AG09309 (cell line): ENCODE measurements at regions not wholly inside any gene's neighbourhood (a gene's known extent, or its start where the extent isn't known, plus 50 kb on each side); places are given as distances from the start of the nearest gene placed in this dataset.

Experiments used
- DNase-seq: peaks from one replicate; pipeline ENCODE4 v3.0.0-alpha.2; 2010; ENCODE audit warnings: low read depth
- H3K4me3 ChIP-seq: 2 replicates; pipeline ENCODE4 v1.5.1; 2011; ENCODE audit warnings: mild to moderate bottlenecking, low read depth, low read length, moderate library complexity; ENCODE audit not compliant: control insufficient read depth
- TF ChIP-seq, protein P1 (sequence below): IDR thresholded peaks from 2 replicates; pipeline ENCODE4 v1.5.1; 2011; ENCODE audit warnings: mild to moderate bottlenecking, low read depth, low read length, inconsistent platforms; ENCODE audit not compliant: insufficient read depth, control insufficient read depth; ENCODE audit errors: missing control alignments

DNA sequence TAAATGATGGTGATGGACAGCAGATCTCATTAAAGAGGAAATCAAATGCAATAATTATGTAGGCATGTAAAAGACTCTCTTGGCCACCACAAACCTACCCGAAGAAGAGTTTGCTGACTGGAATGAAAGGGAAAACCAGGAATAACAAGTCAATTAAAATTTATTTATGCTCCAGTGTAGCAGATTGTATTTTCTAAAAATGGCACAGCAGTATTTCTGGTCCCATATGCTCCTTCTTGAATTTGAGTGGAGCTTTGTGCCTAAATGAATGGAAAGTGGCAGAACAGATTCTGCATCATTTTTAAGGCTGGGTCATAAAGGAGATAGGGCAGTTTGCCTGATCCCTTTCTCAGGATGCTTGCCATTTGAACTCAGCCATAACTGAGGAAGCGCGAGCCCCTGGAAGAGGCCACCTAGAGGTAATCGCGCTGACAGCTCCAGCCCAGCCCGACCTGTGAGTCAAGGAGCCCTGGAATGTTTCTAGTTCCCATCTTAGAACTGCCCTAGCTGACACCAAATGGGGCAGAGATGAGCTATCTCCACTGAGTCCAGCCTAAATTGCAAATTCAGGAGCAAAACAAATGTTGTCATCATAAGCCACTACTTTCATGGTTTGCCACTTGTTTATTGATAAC, 229.2 kb upstream of the TMTC1 start:
- no peak overlapping the region for H3K4me3 ChIP-seq
- no peak for DNase-seq
- TF ChIP-seq, protein P1, sequence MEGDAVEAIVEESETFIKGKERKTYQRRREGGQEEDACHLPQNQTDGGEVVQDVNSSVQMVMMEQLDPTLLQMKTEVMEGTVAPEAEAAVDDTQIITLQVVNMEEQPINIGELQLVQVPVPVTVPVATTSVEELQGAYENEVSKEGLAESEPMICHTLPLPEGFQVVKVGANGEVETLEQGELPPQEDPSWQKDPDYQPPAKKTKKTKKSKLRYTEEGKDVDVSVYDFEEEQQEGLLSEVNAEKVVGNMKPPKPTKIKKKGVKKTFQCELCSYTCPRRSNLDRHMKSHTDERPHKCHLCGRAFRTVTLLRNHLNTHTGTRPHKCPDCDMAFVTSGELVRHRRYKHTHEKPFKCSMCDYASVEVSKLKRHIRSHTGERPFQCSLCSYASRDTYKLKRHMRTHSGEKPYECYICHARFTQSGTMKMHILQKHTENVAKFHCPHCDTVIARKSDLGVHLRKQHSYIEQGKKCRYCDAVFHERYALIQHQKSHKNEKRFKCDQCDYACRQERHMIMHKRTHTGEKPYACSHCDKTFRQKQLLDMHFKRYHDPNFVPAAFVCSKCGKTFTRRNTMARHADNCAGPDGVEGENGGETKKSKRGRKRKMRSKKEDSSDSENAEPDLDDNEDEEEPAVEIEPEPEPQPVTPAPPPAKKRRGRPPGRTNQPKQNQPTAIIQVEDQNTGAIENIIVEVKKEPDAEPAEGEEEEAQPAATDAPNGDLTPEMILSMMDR = no peak

- no peak for DNase-seq
- H3K4me3 ChIP-seq = no peak overlapping the region
- TF ChIP-seq, protein P1 = no peak
These were observed 226.6 kb upstream of the TMTC1 start for GRCh38 chr12:30010071-30011052.

DNA sequence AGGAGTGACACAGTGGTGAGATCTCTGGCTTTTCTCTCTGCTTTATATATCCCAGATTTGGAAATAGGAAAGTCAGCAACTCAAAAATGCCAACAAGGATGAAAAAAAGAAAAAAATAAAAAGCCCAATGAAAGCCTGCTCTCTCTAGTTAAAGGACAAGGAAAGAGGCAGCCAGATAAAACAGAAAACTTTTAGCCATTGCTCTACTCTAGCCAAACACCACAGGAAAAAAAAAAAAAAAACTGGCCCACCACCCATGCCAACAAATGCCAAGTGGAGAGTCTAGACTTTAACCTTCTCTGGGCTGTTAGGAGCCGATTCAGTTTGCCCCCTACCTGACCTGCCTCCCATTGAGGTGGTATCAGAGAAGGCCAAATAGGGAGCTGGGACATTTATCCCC, 222.3 kb upstream of the TMTC1 start:
- H3K4me3 ChIP-seq = no peak overlapping the region
- TF ChIP-seq, protein P1 = no peak
- DNase-seq = no peak

GRCh38 chr12:30003321-30003720, 219.6 kb upstream of the TMTC1 start:
- TF ChIP-seq, protein P1 = no peak

DNA sequence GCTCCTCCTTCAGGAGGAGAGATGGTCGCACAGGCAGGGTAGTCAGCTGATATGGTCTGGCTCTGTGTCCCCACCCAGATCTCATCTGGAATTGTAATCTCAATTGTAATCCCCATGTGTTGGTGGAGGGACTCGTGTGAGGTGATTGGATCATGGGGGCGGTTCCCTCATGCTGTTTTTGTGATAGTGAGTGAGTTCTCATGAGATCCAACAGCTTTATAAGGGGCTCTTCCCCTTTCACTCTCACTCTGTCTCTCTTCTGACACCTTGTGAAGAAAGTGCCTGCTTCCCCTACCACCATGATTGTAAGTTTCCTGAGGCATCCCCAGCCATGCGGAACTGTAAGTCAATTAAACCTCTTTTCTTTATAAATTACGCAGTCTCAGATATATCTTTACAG, 218.9 kb upstream of the TMTC1 start:
- H3K4me3 ChIP-seq = no peak overlapping the region
- TF ChIP-seq, protein P1 = no peak
- DNase-seq = no peak

More at GRCh38 chr12:30003321-30003720, 219.6 kb upstream of the TMTC1 start:
- DNase-seq = no peak
- no peak overlapping the region for H3K4me3 ChIP-seq

GRCh38 chr12:30000401-30000800, 216.7 kb upstream of the TMTC1 start:
- TF ChIP-seq, protein P1 = no peak
- no peak for DNase-seq
- H3K4me3 ChIP-seq = no peak overlapping the region
